Upper lobe of left lung (tissue), 4 donors: ENCODE measurements at regions not wholly inside any gene's neighbourhood (a gene's known extent, or its start where the extent isn't known, plus 50 kb on each side); places are given as distances from the start of the nearest gene placed in this dataset.

Experiments used
- EP300 ChIP-seq, 4 donors: sonication (generic); formaldehyde crosslinking; IDR thresholded peaks; one replicate each; pipeline ENCODE4 v1.5.1; 2017; ENCODE audit warnings: antibody characterized with exemption in 4 of 4, control low read depth in 2 of 4
- POLR2A ChIP-seq, 4 donors: fragments of 450-650 bp; IDR thresholded peaks; one replicate each; pipeline ENCODE4 v1.5.1; 2016 to 2017; ENCODE audit warnings: antibody characterized with exemption in 4 of 4, mild to moderate bottlenecking in 2 of 4
- POLR2AphosphoS5 ChIP-seq, 2 donors: sonication (generic); formaldehyde crosslinking; IDR thresholded peaks; one replicate each; pipeline ENCODE4 v1.5.1; 2017; ENCODE audit warnings: antibody characterized with exemption in 2 of 2
- TF ChIP-seq, protein P1 (sequence below), 6 experiments: fragments of 450-650 bp in 4 of 6; fragments of 200-600 bp in 2 of 6; sonication (generic) in 2 of 6; IDR thresholded peaks; one replicate each; pipeline ENCODE4 v1.5.1; 2016 to 2019; ENCODE audit warnings: antibody characterized with exemption in 6 of 6

DNA sequence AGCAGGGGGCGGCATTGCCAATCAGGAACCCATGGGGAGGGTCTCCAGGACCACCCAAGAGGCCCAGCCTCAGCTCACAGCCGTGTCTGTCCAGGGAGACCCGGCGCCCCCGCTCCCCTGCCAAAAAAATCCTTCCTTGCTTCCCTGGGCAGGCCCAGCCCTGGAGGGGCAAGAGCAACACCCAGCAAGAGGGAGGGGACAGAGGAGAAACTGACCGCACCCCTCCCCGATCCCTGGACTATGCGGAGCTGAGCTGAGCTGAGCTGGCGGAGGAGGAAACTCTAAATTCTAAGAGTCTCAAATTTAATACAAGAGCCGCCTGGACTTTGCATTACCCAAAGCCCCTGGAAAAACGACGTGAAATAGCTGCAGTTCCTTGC is 52.0 kb upstream of the SHISAL1 start:
- TF ChIP-seq, protein P1, sequence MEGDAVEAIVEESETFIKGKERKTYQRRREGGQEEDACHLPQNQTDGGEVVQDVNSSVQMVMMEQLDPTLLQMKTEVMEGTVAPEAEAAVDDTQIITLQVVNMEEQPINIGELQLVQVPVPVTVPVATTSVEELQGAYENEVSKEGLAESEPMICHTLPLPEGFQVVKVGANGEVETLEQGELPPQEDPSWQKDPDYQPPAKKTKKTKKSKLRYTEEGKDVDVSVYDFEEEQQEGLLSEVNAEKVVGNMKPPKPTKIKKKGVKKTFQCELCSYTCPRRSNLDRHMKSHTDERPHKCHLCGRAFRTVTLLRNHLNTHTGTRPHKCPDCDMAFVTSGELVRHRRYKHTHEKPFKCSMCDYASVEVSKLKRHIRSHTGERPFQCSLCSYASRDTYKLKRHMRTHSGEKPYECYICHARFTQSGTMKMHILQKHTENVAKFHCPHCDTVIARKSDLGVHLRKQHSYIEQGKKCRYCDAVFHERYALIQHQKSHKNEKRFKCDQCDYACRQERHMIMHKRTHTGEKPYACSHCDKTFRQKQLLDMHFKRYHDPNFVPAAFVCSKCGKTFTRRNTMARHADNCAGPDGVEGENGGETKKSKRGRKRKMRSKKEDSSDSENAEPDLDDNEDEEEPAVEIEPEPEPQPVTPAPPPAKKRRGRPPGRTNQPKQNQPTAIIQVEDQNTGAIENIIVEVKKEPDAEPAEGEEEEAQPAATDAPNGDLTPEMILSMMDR (IDR thresholded peaks at IDR 0.05), result no peak
- TF ChIP-seq EP300 (IDR thresholded peaks at IDR 0.05) (no peak), POLR2AphosphoS5 (IDR thresholded peaks at IDR 0.05) (no peak), POLR2A (IDR thresholded peaks at IDR 0.05) (no peak)
